ENCODE measurements at regions not wholly inside any gene's neighbourhood (a gene's known extent, or its start where the extent isn't known, plus 50 kb on each side); places are given as distances from the start of the nearest gene placed in this dataset.
"Not testable (repeated sequence)": the region's sequence is repeated elsewhere in the genome, so short reads cannot be mapped to it uniquely, and the experiment has no call there.

GRCh38 chr21:6122629-6123028 is 4398.8 kb upstream of the TPTE start:
- TF ChIP-seq GABPA (IDR thresholded peaks at IDR 0.05; ENCODE audit: low read depth); CTCF (IDR thresholded peaks at IDR 0.05; ENCODE audit: insufficient read depth, low read length): not testable (repeated sequence)
